GM18517 (cell line): ENCODE measurements at regions not wholly inside any gene's neighbourhood (a gene's known extent, or its start where the extent isn't known, plus 50 kb on each side); places are given as distances from the start of the nearest gene placed in this dataset.

Source experiments
- ATAC-seq: cut with Tn5 transposase; IDR thresholded peaks from one replicate; pipeline ENCODE4 v1.9.1; 2021; ENCODE audit warnings: mild to moderate bottlenecking, moderate library complexity; ENCODE audit not compliant: unreplicated experiment

DNA sequence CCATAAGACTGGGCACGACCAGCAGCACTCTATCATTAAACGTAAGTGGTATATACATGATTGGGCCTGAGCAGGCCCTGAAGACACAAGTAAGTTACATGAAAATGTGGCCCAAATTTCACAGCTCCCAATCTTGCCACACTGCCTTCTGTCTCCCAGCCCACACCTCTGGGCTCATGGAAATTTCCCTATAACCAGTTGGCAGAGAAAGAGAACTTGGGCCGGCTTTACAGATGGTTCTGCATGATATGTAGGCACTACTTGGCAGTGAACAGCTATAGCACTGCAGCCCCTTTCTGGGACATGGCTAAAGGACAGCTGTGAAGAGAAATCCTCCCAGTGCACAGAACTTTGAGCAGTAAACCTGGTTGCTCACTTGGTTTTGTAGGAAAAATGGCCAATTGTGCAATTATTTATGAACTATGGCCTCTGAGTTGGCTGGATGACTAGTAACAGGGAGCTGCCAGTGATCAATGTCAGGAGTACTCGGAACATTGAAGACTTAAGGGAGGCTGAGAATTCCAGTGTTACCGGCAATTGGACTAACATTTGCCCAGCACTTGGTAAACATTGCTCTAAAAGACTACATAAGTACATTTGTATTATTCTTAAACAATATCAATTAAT is 1006.6 kb upstream of the LRRN3 start:
- no peak for ATAC-seq

DNA sequence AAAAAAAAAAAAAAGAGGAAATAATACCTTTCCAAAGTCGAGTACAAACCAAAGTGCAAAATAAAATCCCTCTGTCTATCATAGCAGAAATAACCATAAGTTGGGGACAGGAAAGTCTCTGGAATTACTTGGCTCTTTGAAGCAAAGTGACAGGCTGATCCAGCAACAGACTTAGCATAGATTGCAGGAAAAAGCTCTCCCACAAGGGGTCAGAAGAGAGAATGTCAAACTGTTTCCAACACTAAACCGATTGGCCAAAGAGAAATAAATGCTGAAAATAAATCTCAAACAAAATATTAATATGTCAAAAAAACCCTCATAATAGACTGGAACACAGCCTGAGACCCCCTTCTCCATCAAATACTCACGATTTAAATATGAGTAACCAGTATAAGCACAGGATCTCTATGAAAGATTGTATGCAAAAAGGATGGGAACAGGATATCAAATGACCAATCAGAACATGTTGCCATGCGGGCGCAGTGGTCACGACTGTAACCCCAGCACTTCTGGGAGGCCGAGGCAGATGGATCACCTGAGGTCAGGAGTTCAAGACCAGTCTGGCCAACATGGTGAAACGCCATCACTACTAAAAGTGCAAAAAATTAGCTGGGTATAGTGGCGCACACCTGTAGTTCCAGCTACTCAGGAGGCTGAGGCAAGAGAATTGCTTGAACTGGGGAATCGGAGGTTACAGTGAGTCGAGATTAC is 1000.7 kb upstream of the LRRN3 start:
- no peak for ATAC-seq

DNA sequence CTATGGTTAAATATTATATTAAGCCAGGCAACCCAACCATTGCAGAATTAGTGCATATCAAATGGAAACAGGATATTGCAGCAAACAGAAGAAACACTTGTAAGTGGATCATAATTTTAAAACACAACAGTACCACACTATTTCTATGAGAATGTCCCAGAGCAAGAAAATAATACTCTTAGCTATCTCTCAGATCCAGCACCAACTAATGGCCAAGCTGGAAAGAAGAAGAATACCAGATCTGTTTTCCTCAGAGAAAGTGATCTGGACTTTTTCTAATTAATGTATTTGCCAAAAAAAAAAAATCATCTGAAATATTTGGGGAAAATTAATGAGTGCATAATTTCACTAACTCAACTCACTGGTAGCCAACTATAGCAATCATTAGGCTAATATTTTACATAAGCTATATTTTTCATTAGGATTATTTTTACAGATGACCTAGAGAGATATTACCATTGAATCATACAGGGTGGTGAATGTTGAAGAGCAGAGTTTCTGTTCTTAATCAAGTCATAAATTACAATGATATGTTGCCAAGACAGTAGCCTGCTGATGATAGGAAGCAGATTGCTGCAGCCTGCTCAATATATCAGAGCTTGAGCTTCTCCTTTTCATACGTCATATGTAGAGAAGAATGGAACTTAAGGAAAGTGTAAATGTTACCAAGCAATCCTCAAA is 995.4 kb upstream of the LRRN3 start:
- no peak for ATAC-seq

DNA sequence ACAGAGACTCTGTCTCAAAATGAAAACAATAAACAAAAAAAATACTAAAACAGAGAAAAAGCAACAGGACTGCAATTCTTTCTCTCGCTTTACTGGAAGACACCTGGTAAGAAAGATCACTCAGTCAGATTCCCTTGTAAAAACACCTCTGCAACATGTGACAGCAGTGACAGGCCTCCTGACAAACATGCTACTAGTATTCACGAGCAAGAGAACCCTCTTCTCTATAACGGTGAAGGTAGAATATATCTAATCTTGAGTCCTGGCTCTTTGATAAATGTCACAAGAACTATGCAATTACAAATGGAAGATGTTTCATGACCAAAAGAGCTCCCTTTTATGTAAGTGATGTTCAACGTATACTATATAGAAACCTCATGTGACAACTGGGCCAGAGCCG is 986.7 kb upstream of the LRRN3 start:
- ATAC-seq = no peak

DNA sequence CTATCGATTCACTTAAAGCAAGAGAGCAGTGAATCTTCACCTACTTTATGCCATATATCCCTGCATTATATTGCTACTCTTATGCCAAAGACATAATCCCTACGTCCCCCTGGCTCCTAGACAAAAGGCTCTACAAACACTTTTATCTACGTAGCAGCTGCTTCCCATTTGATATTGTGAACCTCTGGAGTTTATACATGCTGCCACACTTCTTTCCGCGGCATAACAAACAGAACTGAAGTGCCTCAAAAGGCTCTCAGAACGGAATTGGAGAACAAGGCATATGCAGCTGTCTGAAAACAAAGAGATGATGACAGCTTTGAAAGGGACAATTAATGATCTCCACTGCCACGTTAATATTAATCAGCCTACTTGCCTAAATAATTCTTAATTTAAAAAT is 985.6 kb upstream of the LRRN3 start:
- no peak for ATAC-seq

DNA sequence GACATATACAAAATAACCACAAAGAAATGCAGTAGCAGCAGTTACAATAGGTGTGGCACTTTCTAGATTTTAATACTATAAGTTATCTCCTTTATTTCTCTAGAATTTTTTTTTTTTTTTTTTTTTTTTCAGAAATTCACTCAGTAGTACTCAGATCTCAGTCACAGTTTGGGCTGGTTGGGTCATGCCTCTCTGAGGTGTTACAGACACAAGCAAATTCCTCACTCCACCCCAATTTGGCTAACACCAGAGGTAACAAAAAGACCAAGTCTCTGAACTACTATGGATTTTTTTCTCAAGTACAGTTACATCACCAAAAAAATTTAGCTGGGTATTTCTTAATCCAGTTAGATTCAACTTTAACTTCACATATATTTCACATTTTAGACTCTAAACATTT is 985.1 kb upstream of the LRRN3 start:
- ATAC-seq = no peak

DNA sequence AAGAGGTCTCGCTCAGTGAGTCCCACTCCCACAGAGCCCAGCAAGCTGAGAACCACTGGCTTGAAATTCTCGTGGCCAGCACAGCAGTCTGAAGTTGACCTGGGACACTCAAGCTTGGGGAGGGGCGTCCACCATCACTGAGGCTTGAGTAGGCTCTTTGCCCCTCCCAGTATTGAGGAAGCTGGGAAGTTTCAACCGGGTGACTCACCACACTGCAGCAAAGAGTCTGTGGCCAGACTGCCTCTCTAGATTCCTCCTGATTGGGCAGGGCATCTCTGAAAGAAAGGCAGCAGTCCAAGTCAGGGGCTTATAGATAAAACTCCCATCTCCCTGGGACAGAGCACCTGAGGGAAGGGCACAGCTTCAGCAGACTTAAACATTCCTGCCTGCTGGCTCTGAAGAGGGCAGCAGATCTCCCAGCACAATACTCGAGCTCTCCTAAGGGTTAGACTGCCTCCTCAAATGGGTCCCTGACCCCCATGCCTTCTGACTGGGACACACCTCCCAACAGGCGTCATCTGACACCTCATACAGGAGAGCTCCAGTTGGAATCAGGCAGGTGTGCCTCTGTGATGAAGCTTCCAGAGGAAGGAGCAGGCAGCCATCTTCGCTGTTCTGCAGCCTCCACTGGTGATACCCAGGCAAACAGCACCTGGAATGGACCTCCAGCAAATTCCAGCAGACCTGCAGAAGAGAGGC is 970.9 kb upstream of the LRRN3 start:
- no peak for ATAC-seq

DNA sequence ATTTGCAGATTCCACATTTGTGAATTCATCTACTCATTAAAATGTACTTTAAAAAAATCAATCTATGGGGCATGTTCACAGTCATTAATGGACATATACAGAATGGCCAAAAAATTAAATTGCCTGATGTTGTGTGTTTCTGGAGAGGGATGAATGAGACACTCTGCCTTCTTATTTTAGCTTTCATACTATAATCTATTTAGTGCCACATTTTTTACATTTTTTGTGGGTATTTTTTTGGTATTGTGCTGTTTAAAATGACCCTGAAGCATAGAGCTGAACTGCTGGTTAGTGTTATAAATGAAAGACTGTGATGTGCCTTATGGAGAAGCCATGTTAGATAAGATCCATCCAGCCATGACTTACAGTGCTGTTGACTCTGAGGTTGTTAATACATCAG is 961.8 kb upstream of the LRRN3 start:
- ATAC-seq = no peak

DNA sequence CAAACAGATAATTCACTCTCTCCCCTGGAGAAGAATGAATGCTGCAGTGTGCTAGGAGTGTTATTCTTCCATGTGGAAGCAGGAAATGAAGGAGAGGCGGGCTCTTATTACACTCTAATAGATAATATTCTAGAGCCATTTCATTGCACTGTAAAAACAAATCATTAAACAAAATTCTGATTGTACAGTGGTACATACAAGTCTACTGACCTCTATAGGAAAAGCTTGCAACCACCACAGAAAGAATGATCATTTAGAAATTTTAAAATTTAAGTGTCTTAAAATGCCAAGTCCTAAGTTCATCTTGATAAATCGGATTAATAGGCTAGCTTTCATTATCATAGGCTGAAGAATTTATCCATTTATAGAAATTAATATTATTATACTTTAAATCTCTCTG is 960.3 kb upstream of the LRRN3 start:
- ATAC-seq = no peak

DNA sequence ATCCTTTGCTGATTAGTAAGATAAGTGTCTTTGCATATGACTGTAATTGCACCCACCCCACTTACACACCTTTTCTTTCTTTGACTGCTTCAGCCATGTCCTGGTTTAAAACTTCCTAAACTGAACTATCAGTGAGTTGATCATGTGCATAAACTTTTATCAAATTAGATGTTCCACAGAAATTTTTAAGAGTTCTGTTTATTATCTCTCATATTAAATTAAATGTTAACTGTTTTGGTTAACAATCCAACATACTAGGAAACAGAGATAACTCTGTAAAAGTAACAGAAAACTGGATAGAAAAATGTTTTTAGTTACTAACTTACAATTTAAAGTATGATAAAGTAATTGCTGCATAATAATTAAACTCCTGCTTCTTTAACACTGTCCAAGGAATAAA is 959.6 kb upstream of the LRRN3 start:
- ATAC-seq = no peak

DNA sequence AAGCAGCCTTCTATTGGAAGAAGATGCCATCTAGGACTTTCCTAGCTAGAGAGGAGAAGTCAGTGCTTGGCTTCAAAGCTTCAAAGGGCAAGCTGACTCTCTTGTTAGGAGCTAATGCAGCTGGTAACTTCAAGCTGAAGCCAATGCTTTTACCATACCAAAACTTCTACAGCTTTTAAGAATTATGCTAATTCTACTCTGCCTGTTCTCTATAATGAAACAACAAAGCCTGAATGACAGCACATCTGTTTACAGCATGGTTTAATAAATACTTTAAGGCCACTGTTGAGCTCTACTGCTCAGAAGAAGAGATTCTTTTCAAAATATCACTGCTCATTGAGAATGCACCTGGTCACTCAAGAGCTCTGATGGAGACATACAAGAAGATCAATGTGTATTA is 951.9 kb upstream of the LRRN3 start:
- ATAC-seq = no peak

DNA sequence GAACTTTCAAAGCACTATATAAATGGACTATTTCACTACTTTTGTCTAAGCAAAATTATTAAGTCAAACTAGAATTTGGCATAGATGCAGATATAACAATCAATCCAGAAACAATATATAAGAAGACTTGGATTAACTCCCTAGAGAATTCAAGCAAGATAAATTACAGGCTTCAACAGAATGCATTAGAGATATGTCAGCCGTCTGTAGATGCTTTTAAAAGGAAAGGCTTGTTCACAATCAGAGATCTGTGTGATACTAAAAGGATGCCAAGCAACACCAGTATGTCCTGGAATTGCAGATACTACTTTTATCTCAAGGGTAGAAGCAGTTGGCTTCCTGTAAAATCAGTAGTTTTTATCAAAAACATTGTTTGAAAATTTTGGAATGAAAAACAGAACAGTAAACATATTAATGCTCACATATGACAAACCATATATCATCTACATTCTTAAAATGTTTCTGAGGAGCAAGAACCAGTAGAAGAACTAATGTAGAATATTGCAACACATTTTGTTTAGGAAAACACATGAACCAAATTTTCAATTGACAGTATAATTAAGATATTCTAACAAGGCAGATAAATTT is 947.9 kb upstream of the LRRN3 start:
- no peak for ATAC-seq

DNA sequence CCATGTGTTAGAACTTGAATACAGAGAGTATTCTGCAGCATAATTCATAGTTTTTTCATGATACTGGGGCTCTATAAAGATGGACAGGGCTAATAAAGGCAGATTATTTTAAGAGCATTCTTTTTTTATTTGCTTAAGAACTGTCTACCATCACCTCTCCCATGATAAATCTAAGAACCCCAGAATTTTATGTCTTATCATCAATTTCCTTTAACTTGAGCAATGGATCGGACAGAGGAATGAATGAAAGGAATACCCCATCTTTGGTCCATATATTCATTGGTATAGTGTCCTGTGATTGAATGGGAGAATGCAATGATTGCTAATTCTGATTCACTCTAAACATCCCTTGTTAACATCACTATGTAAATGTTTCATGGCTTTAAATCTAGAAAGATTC is 946.3 kb upstream of the LRRN3 start:
- no peak for ATAC-seq

DNA sequence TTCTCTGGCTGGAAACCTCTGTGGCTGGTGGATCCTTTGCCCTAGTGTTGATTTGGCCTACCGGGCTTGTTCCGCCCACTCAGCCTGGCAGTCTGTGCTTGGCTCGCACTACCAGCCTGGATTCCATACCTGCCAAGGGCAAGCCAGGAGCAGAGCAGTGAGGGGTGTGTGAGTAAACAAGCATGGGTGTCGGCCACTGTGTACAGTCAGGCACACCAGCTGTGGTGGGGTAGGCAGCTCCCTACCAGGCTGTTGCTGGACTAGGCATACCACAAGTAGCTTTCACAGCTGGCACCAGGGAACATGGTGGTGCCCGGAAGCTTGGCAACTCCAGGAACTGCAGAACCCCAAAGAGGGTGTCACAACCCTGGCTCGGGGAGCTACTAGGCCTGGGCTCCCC is 942.9 kb upstream of the LRRN3 start:
- no peak for ATAC-seq

DNA sequence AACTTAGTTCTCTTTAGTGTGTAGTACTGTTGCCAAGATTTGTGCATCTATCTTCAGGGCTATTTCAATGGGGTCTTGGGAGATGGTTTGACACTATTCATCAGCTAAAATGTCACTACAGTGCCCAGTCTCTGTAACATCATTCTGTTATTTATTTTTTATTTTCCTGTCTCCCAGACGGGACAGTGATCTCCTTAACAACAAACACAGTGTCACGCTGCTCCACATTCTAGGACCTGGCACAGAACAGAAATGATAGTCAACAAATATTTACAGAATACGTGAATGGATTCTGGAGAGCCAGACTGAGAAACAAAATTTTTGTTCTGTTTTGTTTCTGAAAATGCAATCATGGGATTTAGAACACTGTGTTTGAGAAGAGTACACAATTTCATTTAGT is 937.7 kb upstream of the LRRN3 start:
- no peak for ATAC-seq

DNA sequence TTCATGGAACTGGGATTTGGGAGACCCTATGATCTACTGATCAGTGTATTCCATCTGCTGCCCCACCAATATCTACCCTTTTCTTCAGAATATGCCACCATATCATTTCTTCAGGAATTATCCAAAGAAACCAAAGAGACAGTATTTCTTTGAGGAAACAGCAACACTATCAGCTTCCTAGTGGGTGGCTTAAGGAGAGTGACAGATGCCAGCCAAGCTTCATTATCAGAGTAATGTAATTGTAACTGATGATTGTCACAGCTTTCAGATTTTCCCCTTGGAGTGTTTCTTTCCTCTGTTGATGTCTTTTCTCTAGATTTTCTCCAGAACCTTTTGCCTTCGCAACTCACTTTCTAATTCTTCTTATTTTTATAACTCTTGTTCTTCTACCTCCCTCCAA is 934.4 kb upstream of the LRRN3 start:
- no peak for ATAC-seq

DNA sequence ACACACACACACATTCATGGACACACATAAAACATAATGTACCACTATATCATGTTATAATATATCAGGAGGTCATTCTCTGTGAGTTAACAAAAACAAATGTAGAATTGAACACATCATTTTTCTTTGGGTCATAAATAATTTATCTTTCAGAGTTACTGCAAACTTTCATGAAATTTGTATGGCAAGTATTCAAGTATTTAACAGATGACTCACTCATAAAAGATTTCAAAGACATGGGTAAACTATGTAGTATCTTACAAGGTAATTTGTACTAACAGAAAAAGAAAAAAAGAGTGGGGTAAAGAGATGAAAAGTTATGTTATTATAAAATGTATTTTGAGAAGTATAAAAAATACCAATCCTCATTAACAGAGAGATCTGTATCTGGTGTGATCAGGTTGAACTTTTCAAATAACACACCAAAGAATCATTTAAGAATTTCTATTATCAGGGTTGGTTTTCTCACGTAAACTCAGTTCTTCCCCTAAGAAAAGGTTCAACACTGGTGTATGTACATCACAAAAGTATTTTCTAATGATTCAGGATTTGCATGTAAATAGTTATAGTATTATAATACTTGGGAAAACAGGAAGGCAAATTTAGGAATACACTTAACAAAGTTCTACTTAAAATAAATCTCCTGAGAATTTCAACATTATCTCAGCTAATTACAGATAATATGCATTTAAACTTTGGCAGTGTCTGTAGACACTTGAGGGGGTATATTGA is 933.1 kb upstream of the LRRN3 start:
- no peak for ATAC-seq

DNA sequence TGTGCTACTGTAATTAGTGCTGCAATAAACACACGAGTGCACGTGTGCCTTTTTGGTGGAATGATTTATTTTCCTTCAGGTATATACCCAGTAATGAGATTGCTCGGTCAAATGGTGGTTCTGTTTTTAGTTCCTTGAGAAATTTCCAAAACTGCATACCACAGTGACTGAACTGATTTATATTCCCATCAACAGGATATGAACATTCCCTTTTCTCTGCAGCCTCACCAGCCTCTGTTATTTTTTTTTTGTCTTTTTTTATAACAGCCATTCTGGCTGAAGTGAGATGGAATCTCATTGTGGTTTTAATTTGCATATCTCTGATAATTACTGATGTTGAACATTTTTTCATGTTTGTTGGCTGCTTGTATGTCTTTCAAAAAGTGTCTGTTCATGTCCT is 922.9 kb upstream of the LRRN3 start:
- ATAC-seq = no peak

DNA sequence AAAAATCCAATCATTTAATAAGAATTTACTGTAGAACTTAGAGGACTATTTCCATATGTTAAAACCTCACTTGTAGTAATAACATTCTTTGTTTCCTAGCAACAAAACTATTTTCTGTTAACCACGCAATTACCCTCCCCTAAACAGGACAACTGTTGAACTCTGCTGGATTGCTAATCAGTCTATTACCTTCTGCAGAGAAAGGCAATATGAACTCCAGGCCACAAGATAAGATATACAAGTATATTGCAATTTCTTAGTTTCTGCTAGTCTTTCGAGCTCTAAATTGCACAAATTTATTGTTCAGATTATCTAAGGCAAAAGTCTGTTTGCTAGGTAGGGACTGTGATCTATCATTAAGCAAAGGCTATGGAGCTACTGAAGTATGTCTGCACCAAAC is 920.1 kb upstream of the LRRN3 start:
- no peak for ATAC-seq

DNA sequence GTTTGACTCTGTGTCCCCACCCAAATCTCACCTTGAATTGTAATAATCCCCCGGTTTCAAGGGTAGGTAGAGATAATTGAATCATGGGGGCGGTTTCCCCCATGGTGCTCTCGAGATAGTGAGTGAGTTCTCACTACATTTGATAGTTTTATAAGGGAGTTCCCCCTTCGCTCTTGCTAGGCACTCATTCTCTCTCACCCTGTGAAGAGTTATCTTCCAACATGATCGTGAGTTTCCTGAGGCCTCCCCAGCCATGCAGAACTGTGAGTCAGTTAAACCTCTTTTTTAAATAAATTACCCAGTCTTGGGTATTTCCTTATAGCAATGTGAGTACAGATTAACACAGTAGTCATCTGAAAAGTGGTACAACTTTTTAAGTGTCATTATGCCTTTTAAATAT is 913.5 kb upstream of the LRRN3 start:
- ATAC-seq = no peak

DNA sequence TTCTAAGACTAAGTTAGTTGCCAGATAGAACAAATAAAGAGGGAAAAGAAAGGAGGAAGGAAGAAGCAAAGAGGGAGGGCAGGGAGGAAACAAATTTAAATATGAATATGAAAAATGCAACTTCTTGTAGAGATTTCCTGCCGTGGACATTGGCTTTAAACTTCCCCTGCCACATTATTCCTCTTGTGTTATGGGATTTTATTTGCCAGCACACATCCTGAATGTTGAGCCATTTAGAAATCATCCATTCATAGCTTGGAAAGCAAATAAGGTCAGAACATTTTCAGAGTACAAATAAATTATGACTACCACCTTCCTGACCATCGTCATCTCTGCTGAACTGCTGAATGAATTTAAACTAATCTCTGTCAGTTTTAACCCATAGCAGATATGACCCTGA is 911.9 kb upstream of the LRRN3 start:
- no peak for ATAC-seq
